NCI-H2107 (cell line): ENCODE measurements at regions not wholly inside any gene's neighbourhood (a gene's known extent, or its start where the extent isn't known, plus 50 kb on each side); places are given as distances from the start of the nearest gene placed in this dataset.
"Not testable (repeated sequence)": the region's sequence is repeated elsewhere in the genome, so short reads cannot be mapped to it uniquely, and the experiment has no call there.

Source experiments
- DNase-seq: peaks from one replicate; lab custom pipeline; 2025; lab: John Stamatoyannopoulos, UW

GRCh38 chr3:175956964-175957363 lies 1097.8 kb downstream of the NAALADL2 start:
- DNase-seq = peak; percentile 5

DNA sequence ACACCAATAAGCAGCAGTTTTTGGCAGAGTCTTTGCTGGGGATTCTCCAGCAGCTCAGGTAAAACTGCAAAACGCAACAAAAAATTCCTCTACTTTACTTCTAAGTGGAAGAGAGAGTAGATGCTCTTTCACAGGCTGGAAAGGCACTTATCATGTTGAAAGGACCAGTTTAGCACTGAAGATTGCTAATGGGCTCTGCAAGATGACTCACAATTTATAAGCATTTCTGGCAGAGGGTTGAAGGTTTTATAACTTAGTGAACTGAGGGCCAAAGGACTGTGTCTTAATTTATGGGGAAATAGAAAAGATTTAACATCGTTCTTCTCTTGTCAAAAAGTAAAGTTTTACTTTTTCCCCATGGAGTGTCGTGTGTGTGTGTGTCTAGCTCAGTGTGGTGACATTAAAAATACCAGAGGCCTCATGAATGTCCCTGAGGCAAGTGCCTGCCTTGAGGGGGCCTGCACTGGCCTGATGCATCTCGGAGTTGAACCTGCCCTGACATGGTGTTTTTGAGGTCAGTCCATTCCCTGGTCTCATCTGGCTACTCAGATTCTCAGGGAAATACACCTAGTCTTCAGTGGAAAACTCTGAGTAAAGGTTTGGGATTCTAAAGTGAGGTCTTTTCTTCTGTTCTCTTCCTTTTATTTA lies 1092.0 kb downstream of the NAALADL2 start:
- DNase-seq = no peak

DNA sequence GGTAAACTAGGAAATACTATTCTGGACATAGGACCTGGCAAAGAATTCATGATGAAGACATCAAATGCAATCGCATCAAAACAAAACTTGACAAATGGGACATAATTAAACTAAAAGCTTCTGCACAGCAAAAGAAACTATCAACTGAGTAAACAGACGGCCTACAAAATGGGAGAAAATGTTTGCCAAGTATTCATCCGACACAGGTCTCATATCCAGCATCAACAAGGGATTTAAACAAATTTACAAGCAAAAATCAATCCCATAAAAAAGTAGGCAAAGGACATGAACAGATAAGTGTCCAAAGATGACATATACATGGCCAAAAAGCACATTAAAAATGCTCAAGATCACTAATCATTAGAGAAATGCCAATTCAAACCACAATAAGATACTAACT lies 1088.9 kb downstream of the NAALADL2 start:
- DNase-seq = no peak

GRCh38 chr3:175941352-175941751 lies 1082.2 kb downstream of the NAALADL2 start:
- no peak for DNase-seq

DNA sequence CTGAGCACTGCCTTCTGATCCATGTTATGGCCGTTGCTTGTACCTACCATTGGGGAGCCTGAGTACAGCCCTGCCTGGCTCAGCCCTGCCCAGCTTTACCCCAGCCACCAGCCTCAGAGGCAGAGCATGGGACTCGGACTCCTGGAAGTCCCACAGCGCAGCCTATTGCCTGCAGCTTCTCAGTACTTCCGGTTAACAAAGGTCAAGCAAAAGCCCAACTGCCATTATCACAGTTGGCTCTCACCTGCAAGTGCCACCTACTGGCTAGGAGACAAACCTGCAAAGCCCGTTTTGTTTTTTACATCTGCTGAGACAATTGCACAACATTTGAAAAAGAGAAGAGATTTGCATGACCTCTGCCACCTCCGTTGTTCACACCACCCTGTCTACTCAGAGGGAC lies 1081.7 kb downstream of the NAALADL2 start:
- DNase-seq = peak; percentile 2

DNA sequence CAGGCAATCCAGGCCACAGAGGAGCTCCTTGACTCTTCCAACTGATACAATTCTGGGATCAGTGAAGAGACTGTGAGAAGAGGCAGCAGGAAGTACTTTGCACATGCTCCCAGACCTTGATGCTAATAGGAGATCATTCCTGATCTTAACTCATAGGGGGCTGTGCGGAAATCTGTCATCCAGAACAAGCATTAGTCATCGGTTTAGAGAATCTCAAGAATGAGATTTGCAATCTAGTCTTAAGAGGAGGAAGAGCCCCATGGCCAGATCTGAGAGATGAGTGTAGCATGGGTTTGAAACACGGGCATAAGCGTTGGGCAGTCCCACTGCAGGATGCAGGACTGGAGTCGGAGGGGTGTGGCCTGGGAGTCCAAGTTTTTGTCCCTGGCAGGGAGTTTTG lies 1081.1 kb downstream of the NAALADL2 start:
- DNase-seq = no peak

- not testable (repeated sequence) for DNase-seq
Measured at GRCh38 chr3:175937367-175937766, 1078.2 kb downstream of the NAALADL2 start.

DNA sequence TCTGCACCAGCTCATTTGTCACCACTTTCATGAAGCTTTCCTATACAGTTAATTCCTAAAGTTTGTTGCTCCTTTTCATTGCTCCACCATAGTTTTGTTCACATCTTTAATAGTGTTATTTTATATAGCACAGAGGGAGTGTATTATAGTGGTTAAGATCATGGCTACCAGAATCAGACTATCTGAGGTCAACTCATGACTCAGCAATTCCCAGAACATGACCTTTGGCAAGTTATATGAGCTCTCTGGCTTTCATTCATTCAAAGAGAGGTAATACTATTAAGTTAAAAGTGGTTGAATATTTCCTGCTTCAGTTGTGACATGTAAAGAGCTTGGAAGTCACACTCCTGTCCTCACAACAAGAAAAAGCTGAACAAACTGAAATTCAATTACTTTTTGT lies 1073.5 kb downstream of the NAALADL2 start:
- no peak for DNase-seq

GRCh38 chr3:175919133-175919532 lies 1060.0 kb downstream of the NAALADL2 start:
- DNase-seq = no peak

- DNase-seq = no peak
Measured at GRCh38 chr3:175916191-175916934, 1057.2 kb downstream of the NAALADL2 start.

- no peak for DNase-seq
Measured at GRCh38 chr3:175914785-175915184, 1055.7 kb downstream of the NAALADL2 start.

DNA sequence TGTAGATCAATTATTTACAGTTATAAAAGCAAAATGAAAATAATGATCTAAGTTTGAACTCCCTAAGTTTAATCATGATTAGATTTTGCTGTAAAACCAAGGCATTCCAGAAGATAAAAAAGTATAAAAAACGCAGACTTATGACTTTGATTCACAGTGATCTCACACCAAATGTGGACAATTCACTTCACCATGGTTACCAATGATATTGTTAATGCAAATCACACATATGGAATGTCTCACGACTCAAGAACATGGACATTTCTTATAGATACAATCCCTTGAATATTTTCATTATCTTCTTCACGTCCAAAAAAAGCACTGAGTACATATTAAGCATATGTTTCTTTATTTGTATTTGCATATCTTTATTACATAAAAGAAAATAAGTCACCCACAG lies 1054.2 kb downstream of the NAALADL2 start:
- no peak for DNase-seq

GRCh38 chr3:175911937-175912336 lies 1052.8 kb downstream of the NAALADL2 start:
- no peak for DNase-seq

GRCh38 chr3:175902226-175902625 lies 1043.1 kb downstream of the NAALADL2 start:
- no peak for DNase-seq

- DNase-seq = no peak
Measured at GRCh38 chr3:175898194-175898593, 1039.1 kb downstream of the NAALADL2 start.

DNA sequence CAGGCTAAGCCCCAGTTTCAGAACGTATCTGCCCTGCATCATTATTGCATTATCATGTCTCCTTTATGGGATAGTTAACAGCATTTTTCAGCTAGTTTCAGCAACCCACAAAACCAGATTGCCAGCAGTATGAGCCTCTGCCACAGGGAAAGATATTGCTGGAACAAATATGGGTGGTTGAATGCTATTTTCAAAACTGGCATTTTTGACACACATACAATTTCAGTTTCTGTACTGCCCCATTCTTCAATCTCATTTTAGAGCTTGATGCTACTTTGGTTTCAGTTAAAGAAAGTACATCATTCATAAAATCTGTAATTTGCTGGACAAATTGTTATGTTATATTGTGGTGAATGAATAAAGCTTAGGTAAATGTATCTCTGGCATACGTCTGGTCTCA lies 1037.5 kb downstream of the NAALADL2 start:
- DNase-seq = no peak

DNA sequence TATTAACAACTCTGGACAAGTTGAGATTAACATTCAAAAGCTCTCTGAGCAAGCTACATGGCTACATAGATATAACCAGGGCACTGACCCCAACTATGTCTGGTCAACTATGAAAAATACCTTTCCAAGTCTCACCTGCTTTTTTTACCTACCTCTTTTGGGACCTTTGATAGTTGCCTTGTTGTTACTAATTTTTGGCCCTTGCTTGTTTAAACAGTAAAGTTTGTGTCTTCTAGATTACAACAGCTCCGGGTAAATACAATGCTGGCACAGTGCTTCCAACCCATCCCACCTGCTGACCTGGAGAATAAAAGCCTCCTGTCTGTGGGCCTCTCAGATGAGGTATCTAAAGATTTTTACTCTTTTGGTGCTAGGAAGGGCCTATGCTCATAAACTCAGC lies 1036.6 kb downstream of the NAALADL2 start:
- no peak for DNase-seq

DNA sequence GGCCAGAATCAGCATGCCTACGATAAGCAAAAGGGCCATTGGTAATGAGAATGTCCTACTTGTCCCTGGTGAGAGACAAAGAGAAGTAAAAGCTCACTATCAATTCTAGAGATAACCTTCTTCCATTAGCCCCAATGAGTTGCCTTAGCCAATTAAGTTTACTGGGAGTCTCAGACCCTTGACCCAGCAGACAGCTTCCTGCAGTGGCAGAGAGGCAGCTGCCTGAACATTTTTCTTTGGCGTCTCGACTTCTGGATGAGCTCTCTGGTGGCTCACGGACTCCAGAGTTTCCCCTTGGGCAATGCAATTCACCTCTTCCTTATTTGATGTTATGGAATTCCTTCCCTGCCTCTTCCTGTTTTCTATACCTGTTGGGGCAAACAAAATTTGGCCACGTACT lies 1034.4 kb downstream of the NAALADL2 start:
- no peak for DNase-seq

DNA sequence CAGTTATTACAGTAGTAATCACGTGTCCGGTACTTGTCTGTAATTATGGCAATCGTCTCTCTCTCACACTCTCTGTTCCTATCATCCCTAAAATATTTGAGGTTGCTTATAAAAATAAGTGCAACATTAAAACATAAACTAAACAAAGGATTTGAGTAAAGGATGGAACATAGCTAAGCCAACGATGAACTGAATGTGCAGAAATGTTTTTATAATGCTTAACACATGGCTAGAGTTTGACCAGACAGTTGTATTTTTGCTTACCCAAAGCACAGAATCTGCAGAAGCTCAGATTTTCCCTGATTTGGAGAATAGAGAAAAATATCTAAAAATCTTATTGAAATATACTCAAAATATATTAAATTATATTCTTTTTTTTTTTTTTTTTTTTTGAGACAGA lies 1030.9 kb downstream of the NAALADL2 start:
- no peak for DNase-seq

- DNase-seq = no peak
Measured at GRCh38 chr3:175885231-175885766, 1026.2 kb downstream of the NAALADL2 start.

- no peak for DNase-seq
Measured at GRCh38 chr3:175879417-175879816, 1020.3 kb downstream of the NAALADL2 start.

DNA sequence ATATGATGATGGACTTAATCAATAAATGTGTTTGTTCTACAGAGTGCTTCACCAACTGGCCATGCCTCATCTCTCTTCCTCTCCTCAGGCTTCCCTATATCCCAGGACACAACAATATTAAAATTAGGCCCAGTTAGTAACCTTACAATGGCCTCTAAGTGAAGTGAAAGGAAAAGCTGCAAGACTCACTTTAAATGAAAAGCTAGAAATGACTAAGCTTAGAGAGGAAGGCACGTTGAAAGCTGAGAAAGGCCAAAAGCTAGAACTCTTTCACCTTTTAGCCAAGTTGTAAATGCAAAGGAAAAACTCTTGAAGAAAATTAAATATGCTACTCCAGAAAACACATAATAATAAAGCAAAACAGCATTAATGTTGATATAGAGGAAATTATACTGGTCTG lies 1010.3 kb downstream of the NAALADL2 start:
- no peak for DNase-seq

DNA sequence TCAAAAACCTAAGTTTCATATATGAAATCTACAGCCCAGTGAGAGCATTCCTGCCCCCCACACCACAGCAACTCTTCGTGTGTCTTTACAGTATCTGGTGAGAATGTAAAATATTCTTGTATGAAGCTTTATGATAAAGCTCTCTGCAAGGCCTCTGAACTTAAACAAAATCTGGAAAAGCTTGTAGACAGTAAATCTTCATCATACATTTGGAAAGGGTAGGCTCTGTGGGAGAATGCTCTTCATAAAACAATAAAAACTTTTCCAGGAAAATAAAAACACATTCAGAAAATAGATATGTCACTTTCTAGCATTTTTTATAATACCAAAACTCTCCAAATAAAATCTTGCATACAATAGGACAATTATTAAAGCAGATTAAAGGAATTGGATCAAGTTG lies 1009.5 kb downstream of the NAALADL2 start:
- DNase-seq = no peak

GRCh38 chr3:175865724-175866123 lies 1006.6 kb downstream of the NAALADL2 start:
- no peak for DNase-seq
